ENCODE measurements at regions not wholly inside any gene's neighbourhood (a gene's known extent, or its start where the extent isn't known, plus 50 kb on each side); places are given as distances from the start of the nearest gene placed in this dataset.

DNA sequence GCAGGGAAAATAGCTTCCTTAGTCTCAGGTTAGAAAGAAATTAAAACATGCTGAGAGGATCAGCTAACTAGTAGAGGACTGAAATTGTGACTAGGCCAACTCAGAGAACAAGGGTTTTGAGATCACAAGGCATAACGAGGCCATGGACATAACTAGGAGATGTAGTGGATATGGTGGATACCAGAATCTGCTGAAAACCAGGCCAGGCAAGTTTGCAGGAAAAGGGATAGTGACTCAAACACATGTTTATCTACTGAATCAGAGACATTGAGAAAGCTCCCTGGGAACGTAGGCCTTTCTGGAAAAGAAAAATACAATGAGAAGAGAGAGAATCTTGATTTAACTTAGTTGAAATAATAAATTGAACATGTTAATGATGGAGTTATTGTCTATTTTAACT, 326.5 kb upstream of the GBE1 start:
- no peak for TF ChIP-seq TARDBP (IDR thresholded peaks at IDR 0.05)
- TF ChIP-seq FOXM1 (IDR thresholded peaks at IDR 0.05; ENCODE audit: borderline replicate concordance): no peak
- TF ChIP-seq, protein P1, sequence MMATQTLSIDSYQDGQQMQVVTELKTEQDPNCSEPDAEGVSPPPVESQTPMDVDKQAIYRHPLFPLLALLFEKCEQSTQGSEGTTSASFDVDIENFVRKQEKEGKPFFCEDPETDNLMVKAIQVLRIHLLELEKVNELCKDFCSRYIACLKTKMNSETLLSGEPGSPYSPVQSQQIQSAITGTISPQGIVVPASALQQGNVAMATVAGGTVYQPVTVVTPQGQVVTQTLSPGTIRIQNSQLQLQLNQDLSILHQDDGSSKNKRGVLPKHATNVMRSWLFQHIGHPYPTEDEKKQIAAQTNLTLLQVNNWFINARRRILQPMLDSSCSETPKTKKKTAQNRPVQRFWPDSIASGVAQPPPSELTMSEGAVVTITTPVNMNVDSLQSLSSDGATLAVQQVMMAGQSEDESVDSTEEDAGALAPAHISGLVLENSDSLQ (IDR thresholded peaks at IDR 0.05): no peak
- TF ChIP-seq SP1 (IDR thresholded peaks at IDR 0.05): no peak
- TF ChIP-seq FOXK2 (IDR thresholded peaks at IDR 0.05): no peak

All from HEK293T (cell line).